Thyroid gland (tissue), 4 donors: ENCODE measurements at regions not wholly inside any gene's neighbourhood (a gene's known extent, or its start where the extent isn't known, plus 50 kb on each side); places are given as distances from the start of the nearest gene placed in this dataset.

Experiments used
- DNase-seq, 2 donors: peaks; one replicate each; pipeline ENCODE4 v3.0.0-alpha.2; 2019
- H3K27ac ChIP-seq, 3 donors: fragments of 200-600 bp; sonication (generic); 1 replicate in 2 of 3; 2 replicates in 1 of 3; pipeline ENCODE4 v1.5.1; 2016 to 2019; ENCODE audit warnings: mild to moderate bottlenecking in 1 of 3, moderate library complexity in 1 of 3
- H3K27me3 ChIP-seq: fragments of 200-600 bp; sonication (generic); one replicate; pipeline ENCODE4 v1.5.1; 2019
- H3K36me3 ChIP-seq, 2 donors: fragments of 200-600 bp; sonication (generic); one replicate each; pipeline ENCODE4 v1.5.1; 2016 to 2019
- H3K4me1 ChIP-seq, 2 donors: fragments of 200-600 bp; sonication (generic); one replicate each; pipeline ENCODE4 v1.5.1; 2017 to 2019
- H3K4me3 ChIP-seq, 3 donors: fragments of 200-600 bp; sonication (generic); replicated peaks in 1 of 3; 1 replicate in 2 of 3; 2 replicates in 1 of 3; pipeline ENCODE4 v1.5.1; 2016; ENCODE audit warnings: mild to moderate bottlenecking in 1 of 3
- H3K9me3 ChIP-seq: fragments of 200-600 bp; sonication (generic); one replicate; pipeline ENCODE4 v1.5.1; 2017
- POLR2A ChIP-seq, 2 donors: fragments of 450-650 bp; IDR thresholded peaks; one replicate each; pipeline ENCODE4 v1.6.1; 2017; ENCODE audit warnings: antibody characterized with exemption in 2 of 2, mild to moderate bottlenecking in 2 of 2, moderate library complexity in 1 of 2
- WGBS, 2 donors: methylation state at CpG; one replicate each; pipeline ENCODE4 v1.1.5; 2017; 5-methylcytosine and 5-hydroxymethylcytosine counted together
- intact Hi-C: fragments of 100-400 bp; cut with DNase I; formaldehyde crosslinking; loops from one replicate; pipeline ENCODE4 v1.15.1; 2023
- TF ChIP-seq, protein P1 (sequence below), 6 experiments: fragments of 200-600 bp in 3 of 6; fragments of 450-650 bp in 3 of 6; sonication (generic) in 3 of 6; IDR thresholded peaks; one replicate each; pipeline ENCODE4 v1.5.1; 2016 to 2019; ENCODE audit warnings: antibody characterized with exemption in 6 of 6, mild to moderate bottlenecking in 2 of 6, inconsistent platforms in 1 of 6, moderate library complexity in 1 of 6

DNA sequence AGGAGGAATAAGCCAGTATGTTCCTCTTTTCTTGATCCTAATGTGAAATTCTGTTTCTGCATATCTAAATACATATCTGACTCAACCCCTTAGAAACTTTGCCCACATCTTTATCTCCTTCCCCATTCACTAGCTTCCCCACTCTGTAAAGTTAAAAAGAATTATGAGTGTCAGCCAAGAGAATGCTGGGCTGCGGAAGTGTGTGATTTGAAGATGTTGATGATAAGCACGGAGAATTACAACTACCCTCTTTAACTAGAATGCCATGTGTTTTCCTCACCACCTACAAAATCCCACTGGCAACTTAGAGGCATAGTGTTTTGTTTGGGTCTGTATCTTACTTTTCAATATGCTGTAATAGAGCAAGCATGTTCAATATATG is 490.4 kb upstream of the FANCL start:
- Histone ChIP-seq H3K27me3 (no peaks in the 10 kb centered on the region), H3K27ac (no peak overlapping the region), H3K36me3 (no peaks in the 10 kb centered on the region), H3K9me3 (no peaks in the 10 kb centered on the region), H3K4me1 (no peaks in the 10 kb centered on the region), H3K4me3 (no peak overlapping the region)
- no peak for TF ChIP-seq POLR2A (IDR thresholded peaks at IDR 0.05)
- TF ChIP-seq, protein P1, sequence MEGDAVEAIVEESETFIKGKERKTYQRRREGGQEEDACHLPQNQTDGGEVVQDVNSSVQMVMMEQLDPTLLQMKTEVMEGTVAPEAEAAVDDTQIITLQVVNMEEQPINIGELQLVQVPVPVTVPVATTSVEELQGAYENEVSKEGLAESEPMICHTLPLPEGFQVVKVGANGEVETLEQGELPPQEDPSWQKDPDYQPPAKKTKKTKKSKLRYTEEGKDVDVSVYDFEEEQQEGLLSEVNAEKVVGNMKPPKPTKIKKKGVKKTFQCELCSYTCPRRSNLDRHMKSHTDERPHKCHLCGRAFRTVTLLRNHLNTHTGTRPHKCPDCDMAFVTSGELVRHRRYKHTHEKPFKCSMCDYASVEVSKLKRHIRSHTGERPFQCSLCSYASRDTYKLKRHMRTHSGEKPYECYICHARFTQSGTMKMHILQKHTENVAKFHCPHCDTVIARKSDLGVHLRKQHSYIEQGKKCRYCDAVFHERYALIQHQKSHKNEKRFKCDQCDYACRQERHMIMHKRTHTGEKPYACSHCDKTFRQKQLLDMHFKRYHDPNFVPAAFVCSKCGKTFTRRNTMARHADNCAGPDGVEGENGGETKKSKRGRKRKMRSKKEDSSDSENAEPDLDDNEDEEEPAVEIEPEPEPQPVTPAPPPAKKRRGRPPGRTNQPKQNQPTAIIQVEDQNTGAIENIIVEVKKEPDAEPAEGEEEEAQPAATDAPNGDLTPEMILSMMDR (IDR thresholded peaks at IDR 0.05), result no peak
- intact Hi-C loops, result no loop called here
- DNase-seq, result no peak
- WGBS, 2 donors, result 42 to 46% methylated on average over 2 of the region's 2 CpGs

DNA sequence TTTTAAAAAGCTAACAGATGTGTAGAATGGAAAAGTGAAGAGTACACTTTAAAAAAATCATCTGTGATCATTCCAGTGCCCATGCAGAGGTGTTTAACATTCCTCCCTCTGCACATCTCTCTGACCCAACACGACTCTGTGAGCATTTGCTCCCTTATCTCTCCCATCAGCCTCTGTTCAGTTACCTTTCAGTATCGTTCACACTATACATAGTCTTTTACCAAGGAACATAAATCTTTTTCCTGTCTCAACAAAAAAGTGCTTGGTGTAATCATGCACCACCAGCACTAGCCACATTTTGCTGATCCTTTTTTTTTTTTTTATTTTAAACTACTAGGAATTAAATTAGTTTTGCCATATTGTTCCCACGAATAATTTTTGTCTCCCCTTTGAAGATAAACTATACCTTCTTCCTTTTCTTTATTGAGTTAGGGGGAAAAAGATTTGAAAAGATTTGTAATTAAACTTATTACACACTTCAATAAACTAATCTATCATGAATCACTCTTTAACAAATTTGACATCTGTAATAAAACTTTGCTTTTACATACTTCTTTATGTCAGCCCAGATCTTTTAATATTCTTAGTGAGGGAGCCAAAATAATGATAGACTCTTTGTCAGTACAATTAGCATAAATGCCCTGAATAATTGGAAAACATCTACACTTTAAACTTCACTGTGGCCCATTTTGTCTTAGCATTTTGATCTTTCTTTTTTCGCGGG is 489.8 kb upstream of the FANCL start:
- WGBS, 2 donors, result 52 to 57% methylated on average over 5 of the region's 5 CpGs
- H3K4me1 ChIP-seq, result no peaks in the 10 kb centered on the region
- H3K9me3 ChIP-seq, result no peaks in the 10 kb centered on the region
- intact Hi-C loops, result no loop called here
- DNase-seq, result no peak
- H3K36me3 ChIP-seq, result no peaks in the 10 kb centered on the region
- TF ChIP-seq POLR2A (IDR thresholded peaks at IDR 0.05), result no peak
- TF ChIP-seq, protein P1 (IDR thresholded peaks at IDR 0.05), result no peak
- no peak overlapping the region for H3K4me3 ChIP-seq
- no peaks in the 10 kb centered on the region for H3K27me3 ChIP-seq
- no peak overlapping the region for H3K27ac ChIP-seq

DNA sequence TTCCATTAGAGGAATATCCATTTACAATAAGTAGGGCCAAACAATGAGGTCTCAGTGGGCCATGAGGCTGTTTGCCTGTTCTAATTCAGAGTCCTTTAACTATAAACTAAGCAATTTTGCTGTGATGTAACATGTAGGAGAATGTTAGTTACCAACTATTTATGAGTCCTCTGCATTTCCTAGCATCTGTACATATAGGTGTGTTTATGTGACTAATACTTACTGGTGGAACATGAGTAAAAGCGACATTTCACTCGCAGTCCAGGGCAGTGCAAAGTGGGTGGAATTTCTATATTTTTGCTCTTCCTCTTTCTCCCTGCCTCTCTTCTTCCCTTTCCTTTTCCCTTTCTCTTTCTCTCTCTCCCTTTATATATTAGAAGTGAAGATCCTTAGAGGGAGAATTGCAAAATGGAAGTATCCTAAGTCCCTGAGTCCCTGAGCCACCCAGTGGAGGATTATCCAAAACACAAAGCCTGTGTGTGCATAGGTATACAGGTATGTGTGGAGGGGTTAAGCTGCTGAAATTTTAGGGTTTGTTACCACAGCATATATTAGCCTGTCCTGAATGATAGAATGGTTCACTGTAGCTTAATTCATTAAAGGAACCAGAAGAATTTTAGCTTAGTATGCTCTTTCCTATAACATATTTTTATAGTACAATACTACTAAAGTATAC is 487.0 kb upstream of the FANCL start:
- Histone ChIP-seq H3K9me3 (no peaks in the 10 kb centered on the region), H3K27ac (no peak overlapping the region), H3K36me3 (no peaks in the 10 kb centered on the region), H3K4me3 (no peak overlapping the region), H3K4me1 (no peaks in the 10 kb centered on the region), H3K27me3 (no peaks in the 10 kb centered on the region)
- intact Hi-C loops, result no loop called here
- 94 to 95% methylated on average over 2 of the region's 2 CpGs for WGBS, 2 donors
- no peak for DNase-seq
- TF ChIP-seq, protein P1 (IDR thresholded peaks at IDR 0.05), result no peak
- no peak for TF ChIP-seq POLR2A (IDR thresholded peaks at IDR 0.05)

DNA sequence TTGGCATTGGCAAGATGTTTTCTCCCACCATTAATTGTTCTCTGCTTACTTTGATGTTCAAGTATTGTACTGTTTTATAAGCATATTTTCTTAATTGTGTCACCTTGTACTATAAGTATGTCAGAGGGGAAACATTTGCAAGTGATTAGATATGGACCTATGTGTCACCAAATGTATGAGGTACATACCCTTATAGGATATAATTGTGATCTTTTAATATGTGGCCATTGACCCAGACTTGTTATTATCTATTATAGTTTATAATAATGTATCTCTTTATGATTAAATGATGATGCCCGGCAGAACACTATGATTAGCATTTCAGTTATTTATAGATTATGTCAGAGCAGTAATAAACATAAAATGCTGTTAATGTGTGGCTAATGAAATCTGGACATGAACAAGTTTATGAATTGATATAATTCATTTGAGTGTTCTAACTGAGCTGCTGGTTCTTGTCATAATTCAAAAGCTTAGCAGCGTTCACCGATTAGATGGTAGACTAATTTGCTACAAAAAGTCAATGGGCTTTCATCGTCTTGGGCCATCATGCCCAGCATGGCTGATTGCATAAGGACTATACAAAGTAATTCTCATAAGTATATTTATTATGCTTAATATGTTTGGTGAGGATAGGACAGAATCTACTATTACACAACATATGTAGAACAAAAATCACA is 480.9 kb upstream of the FANCL start:
- Histone ChIP-seq H3K4me3 (no peak overlapping the region), H3K4me1 (no peaks in the 10 kb centered on the region), H3K27me3 (no peaks in the 10 kb centered on the region), H3K36me3 (no peaks in the 10 kb centered on the region), H3K27ac (no peak overlapping the region), H3K9me3 (no peaks in the 10 kb centered on the region)
- no peak for DNase-seq
- intact Hi-C loops, result no loop called here
- 90 to 92% methylated on average over 4 of the region's 4 CpGs for WGBS, 2 donors
- TF ChIP-seq, protein P1 (IDR thresholded peaks at IDR 0.05), result no peak
- no peak for TF ChIP-seq POLR2A (IDR thresholded peaks at IDR 0.05)
